Caco-2 (cell line): ENCODE measurements at regions not wholly inside any gene's neighbourhood (a gene's known extent, or its start where the extent isn't known, plus 50 kb on each side); places are given as distances from the start of the nearest gene placed in this dataset.

ENCODE experiments used
- BruUV-seq: library from RNA; stranded (reverse); fragments of 400-500 nt; replicated peaks from 2 replicates; lab custom pipeline; 2021; lab: Mats Ljungman, UMichigan
- CTCF ChIA-PET: fragments of 300-600 bp; sonication (Branson Sonifier 250); formaldehyde crosslinking; loops from one replicate; lab custom pipeline; 2022; ENCODE audit warnings: antibody characterized with exemption; lab: Charles Lee
- POLR2A ChIA-PET: fragments of 300-600 bp; sonication (Branson Sonifier 250); formaldehyde crosslinking; loops from one replicate; lab custom pipeline; 2022; ENCODE audit warnings: antibody characterized with exemption; lab: Charles Lee
- DNase-seq, 2 experiments: peaks; one replicate each; pipeline versions ENCODE4 v3.0.0 to v3.0.0-alpha.2; 2020 to 2022
- H3K27me3 ChIP-seq: replicated peaks from 2 replicates; pipeline ENCODE4 v1.6.0; 2011; ENCODE audit warnings: low read length; ENCODE audit not compliant: control insufficient read depth, insufficient read depth
- H3K36me3 ChIP-seq: 2 replicates; pipeline ENCODE4 v1.5.1; 2011; ENCODE audit warnings: low read length; ENCODE audit not compliant: control insufficient read depth, insufficient read depth
- H3K4me1 ChIP-seq: fragments of 250-450 bp; sonication (Bioruptor Pico); 2 replicates; pipeline ENCODE4 v1.5.1; 2020; ENCODE audit warnings: mild to moderate bottlenecking
- H3K4me3 ChIP-seq: 2 replicates; pipeline ENCODE4 v1.5.1; 2011; ENCODE audit warnings: low read depth, mild to moderate bottlenecking, control low read depth, low read length
- H3K9me3 ChIP-seq: fragments of 250-450 bp; sonication (Bioruptor Pico); 2 replicates; pipeline ENCODE4 v1.5.1; 2020; ENCODE audit warnings: mild to moderate bottlenecking, moderate library complexity
- H3K27ac Mint-ChIP-seq: one replicate; pipeline ENCODE4 v1.8.0; 2022; ENCODE audit warnings: mixed read lengths; ENCODE audit not compliant: unreplicated experiment
- H3K27me3 Mint-ChIP-seq: one replicate; pipeline ENCODE4 v1.8.0; 2022; ENCODE audit warnings: mixed read lengths; ENCODE audit not compliant: insufficient read depth, unreplicated experiment
- H3K36me3 Mint-ChIP-seq: one replicate; pipeline ENCODE4 v1.8.0; 2022; ENCODE audit warnings: mild to moderate bottlenecking, mixed read lengths; ENCODE audit not compliant: insufficient read depth, unreplicated experiment
- H3K4me1 Mint-ChIP-seq: one replicate; pipeline ENCODE4 v1.8.0; 2022; ENCODE audit warnings: low read depth, mixed read lengths; ENCODE audit not compliant: unreplicated experiment
- H3K4me3 Mint-ChIP-seq: one replicate; pipeline ENCODE4 v1.8.0; 2022; ENCODE audit warnings: mild to moderate bottlenecking, moderate library complexity, mixed read lengths; ENCODE audit not compliant: unreplicated experiment
- H3K9me3 Mint-ChIP-seq: one replicate; pipeline ENCODE4 v1.8.0; 2022; ENCODE audit warnings: mixed read lengths; ENCODE audit not compliant: unreplicated experiment
- CTCF ChIP-seq, 2 experiments: fragments of 200-600 bp in 1 of 2; IDR thresholded peaks; 1 replicate in 1 of 2; 2 replicates in 1 of 2; pipeline versions ENCODE4 v1.5.1 to v1.8.0; 2011 to 2022; ENCODE audit warnings: antibody characterized with exemption in 1 of 2, control low read depth in 1 of 2, inconsistent platforms in 1 of 2, low read depth in 1 of 2, low read length in 1 of 2, mild to moderate bottlenecking in 1 of 2, moderate library complexity in 1 of 2; ENCODE audit not compliant: insufficient read depth in 1 of 2, severe bottlenecking in 1 of 2, unreplicated experiment in 1 of 2
- intact Hi-C: fragments of 100-400 bp; cut with micrococcal nuclease; formaldehyde crosslinking; loops from one replicate; pipeline ENCODE4 v1.10.0; 2022; ENCODE audit not compliant: unreplicated experiment

GRCh38 chr7:98683514-98683913, 66.4 kb downstream of the NPTX2 start:
- peaks cover 4% of the 10 kb centered on the region for H3K36me3 Mint-ChIP-seq
- Histone ChIP-seq H3K9me3 (0 out of 2 replicates have a peak, but pooled peaks cover under 1% of the 10 kb centered on the region), H3K4me1 (no peaks in the 10 kb centered on the region), H3K36me3 (no peaks in the 10 kb centered on the region), H3K27me3 (no peaks in the 10 kb centered on the region), H3K4me3 (no peak overlapping the region)
- TF ChIP-seq CTCF (IDR thresholded peaks at IDR 0.05; ENCODE audit: insufficient read depth in 1 of 2, low read depth in 1 of 2, low read length in 1 of 2, severe bottlenecking in 1 of 2, unreplicated experiment in 1 of 2) = no peak
- peaks cover 17% of the 10 kb centered on the region for H3K9me3 Mint-ChIP-seq
- ChIA-PET CTCF (no interaction called here), POLR2A (no interaction called here)
- no peak overlapping the region for H3K4me3 Mint-ChIP-seq
- BruUV-seq = no TSS peak
- H3K27ac Mint-ChIP-seq = no peak overlapping the region
- no peak for DNase-seq
- H3K4me1 Mint-ChIP-seq = no peaks in the 10 kb centered on the region
- intact Hi-C loops = no loop called here
- peaks cover 9% of the 10 kb centered on the region for H3K27me3 Mint-ChIP-seq

- Histone ChIP-seq H3K36me3 (no peaks in the 10 kb centered on the region), H3K4me1 (no peaks in the 10 kb centered on the region), H3K27me3 (no peaks in the 10 kb centered on the region), H3K4me3 (no peak overlapping the region), H3K9me3 (no peaks in the 10 kb centered on the region; the same call in 1 of the 2 replicates)
- H3K36me3 Mint-ChIP-seq = peaks cover 4% of the 10 kb centered on the region
- H3K4me1 Mint-ChIP-seq = no peaks in the 10 kb centered on the region
- no TSS peak for BruUV-seq
- H3K9me3 Mint-ChIP-seq = peaks cover 29% of the 10 kb centered on the region
- ChIA-PET POLR2A (no interaction called here), CTCF (interaction anchor here (0.5 kb wide), 1 partner anchor 14 kb away, joined by 3 read pairs; no protein-coding TSS in a partner anchor)
- DNase-seq = no peak
- TF ChIP-seq CTCF (IDR thresholded peaks at IDR 0.05; ENCODE audit: insufficient read depth in 1 of 2, low read depth in 1 of 2, low read length in 1 of 2, severe bottlenecking in 1 of 2, unreplicated experiment in 1 of 2) = no peak
- intact Hi-C loops = no loop called here
- peaks cover 9% of the 10 kb centered on the region for H3K27me3 Mint-ChIP-seq
- H3K27ac Mint-ChIP-seq = no peak overlapping the region
- H3K4me3 Mint-ChIP-seq = no peak overlapping the region
These were observed 68.5 kb downstream of the NPTX2 start for GRCh38 chr7:98685541-98685940.

- Mint-ChIP-seq H3K4me3 (no peak overlapping the region), H3K27me3 (peaks cover 9% of the 10 kb centered on the region), H3K27ac (no peak overlapping the region), H3K4me1 (no peaks in the 10 kb centered on the region), H3K36me3 (peaks cover 4% of the 10 kb centered on the region), H3K9me3 (peaks cover 39% of the 10 kb centered on the region)
- POLR2A ChIA-PET = no interaction called here
- no peaks in the 10 kb centered on the region for H3K27me3 ChIP-seq
- CTCF ChIA-PET = no interaction called here
- BruUV-seq = no TSS peak
- H3K36me3 ChIP-seq = no peaks in the 10 kb centered on the region
- no peaks in the 10 kb centered on the region for H3K4me1 ChIP-seq
- intact Hi-C loops = no loop called here
- TF ChIP-seq CTCF (IDR thresholded peaks at IDR 0.05; ENCODE audit: insufficient read depth in 1 of 2, low read depth in 1 of 2, low read length in 1 of 2, severe bottlenecking in 1 of 2, unreplicated experiment in 1 of 2) = no peak
- no peaks in the 10 kb centered on the region; the same call in 1 of the 2 replicates for H3K9me3 ChIP-seq
- no peak overlapping the region for H3K4me3 ChIP-seq
- DNase-seq = no peak
These were observed 69.5 kb downstream of the NPTX2 start for GRCh38 chr7:98686466-98687080.
